K562 (cell line): ENCODE measurements at regions not wholly inside any gene's neighbourhood (a gene's known extent, or its start where the extent isn't known, plus 50 kb on each side); places are given as distances from the start of the nearest gene placed in this dataset.
"Not testable (repeated sequence)": the region's sequence is repeated elsewhere in the genome, so short reads cannot be mapped to it uniquely, and the experiment has no call there.

Experiments used
- ATAC-seq: fragments of 200-7000 bp; cut with Tn5 transposase; 3 replicates; pipeline ENCODE4 v1.9.1; 2020; ENCODE audit warnings: moderate library complexity
- BruUV-seq: library from RNA; stranded (reverse); fragments of 400-500 nt; replicated peaks from 2 replicates; lab custom pipeline; 2021; lab: Mats Ljungman, UMichigan
- CTCF ChIA-PET: fragments of 300-600 bp; formaldehyde crosslinking; extraction: SDS; loops from one replicate; lab custom pipeline; 2021; ENCODE audit warnings: low intra/inter-chr PET ratio; lab: Yijun Ruan, JAX
- POLR2A ChIA-PET: fragments of 300-600, 350-650 bp; sonication (Branson Sonifier 250); formaldehyde crosslinking; extraction: SDS; loops from one replicate; lab custom pipeline; 2021; ENCODE audit warnings: antibody characterized with exemption, inconsistent platforms; lab: Yijun Ruan, JAX
- DNase-seq, 4 experiments: peaks; one replicate each; pipeline versions ENCODE4 v3.0.0 to v3.0.0-alpha.2; 2011 to 2018; ENCODE audit warnings: low spot score in 3 of 4, mixed read lengths in 3 of 4; ENCODE audit errors: extremely low read depth in 1 of 4
- FAIRE-seq: peaks from 2 replicates; lab custom pipeline; 2011; peaks lifted over from hg19 to GRCh38; lab: Jason Lieb, UNC
- H2AFZ ChIP-seq: 2 replicates; pipeline ENCODE4 v1.6.0; 2011; ENCODE audit warnings: low read depth, low read length, control low read depth, inconsistent platforms
- H3K27ac ChIP-seq: fragments of 200-600 bp; 3 replicates; pipeline ENCODE4 v1.8.0; 2011; ENCODE audit warnings: low read depth, mild to moderate bottlenecking, control low read depth, inconsistent platforms, low read length, moderate library complexity, mixed read lengths; ENCODE audit errors: extremely low read depth
- H3K27me3 ChIP-seq, 2 experiments: fragments of 300-600 bp in 1 of 2; 2 replicates in 1 of 2; 3 replicates in 1 of 2; pipeline versions ENCODE4 v1.6.0 to v1.8.0; 2011; ENCODE audit warnings: inconsistent platforms in 2 of 2, low read length in 2 of 2, mild to moderate bottlenecking in 1 of 2, mixed read lengths in 1 of 2, moderate library complexity in 1 of 2; ENCODE audit not compliant: control insufficient read depth in 2 of 2, insufficient read depth in 2 of 2
- H3K36me3 ChIP-seq: fragments of 300-600 bp; 3 replicates; pipeline ENCODE4 v1.8.0; 2011; ENCODE audit warnings: mild to moderate bottlenecking, low read length, inconsistent platforms; ENCODE audit not compliant: control insufficient read depth, insufficient read depth
- H3K4me1 ChIP-seq, 2 experiments: fragments of 200-600 bp in 1 of 2; replicated peaks in 1 of 2; 2 replicates in 1 of 2; 3 replicates in 1 of 2; pipeline versions ENCODE4 v1.5.1 to v1.8.0; 2011; ENCODE audit warnings: inconsistent platforms in 2 of 2, low read length in 2 of 2, mild to moderate bottlenecking in 1 of 2, mixed read lengths in 1 of 2, moderate library complexity in 1 of 2; ENCODE audit not compliant: control insufficient read depth in 2 of 2, insufficient read depth in 2 of 2
- H3K4me2 ChIP-seq: 2 replicates; pipeline ENCODE4 v1.6.1; 2011; ENCODE audit warnings: low read length, control low read depth, inconsistent platforms, mixed read lengths; ENCODE audit not compliant: insufficient read depth
- H3K4me3 ChIP-seq: fragments of 200-600 bp; sonication (generic), shearing (Covaris generic); 2 replicates; pipeline ENCODE4 v1.5.1; 2016; ENCODE audit warnings: control low read depth, inconsistent platforms
- H3K79me2 ChIP-seq: fragments of 200-600 bp; 3 replicates; pipeline ENCODE4 v1.8.0; 2011; ENCODE audit warnings: low read length, inconsistent platforms; ENCODE audit not compliant: control insufficient read depth, insufficient read depth
- H3K9ac ChIP-seq, 2 experiments: 2 replicates each; pipeline versions ENCODE4 v1.6.0 to v1.6.1; 2011; ENCODE audit warnings: low read depth in 2 of 2, low read length in 2 of 2, control low read depth in 1 of 2, inconsistent platforms in 1 of 2, mild to moderate bottlenecking in 1 of 2, mixed read lengths in 1 of 2; ENCODE audit not compliant: insufficient read depth in 1 of 2
- H3K9me1 ChIP-seq: one replicate; pipeline ENCODE4 v1.6.0; 2011; ENCODE audit warnings: inconsistent platforms, mild to moderate bottlenecking, low read length, moderate library complexity; ENCODE audit not compliant: control insufficient read depth, insufficient read depth
- H3K9me3 ChIP-seq: replicated peaks from 2 replicates; pipeline ENCODE4 v1.5.1; 2011; ENCODE audit warnings: low read depth, low read length, inconsistent platforms; ENCODE audit not compliant: control insufficient read depth, insufficient read depth
- H4K20me1 ChIP-seq: replicated peaks from 2 replicates; pipeline ENCODE4 v1.6.1; 2011; ENCODE audit warnings: low read length, inconsistent platforms, mixed read lengths; ENCODE audit not compliant: control insufficient read depth, insufficient read depth
- CEBPB ChIP-seq: fragments of 450-650 bp; IDR thresholded peaks from 2 replicates; pipeline ENCODE4 v1.6.1; 2016; ENCODE audit warnings: missing genetic modification characterization, missing compliant biosample characterization
- CEBPG ChIP-seq, 3 experiments: fragments of 200-800 bp in 1 of 3; sonication (Bioruptor generic) in 1 of 3; sonication (generic) in 1 of 3; formaldehyde crosslinking in 1 of 3; IDR thresholded peaks in 2 of 3; conservative IDR thresholded peaks in 1 of 3; 2 replicates each; pipeline versions ENCODE4 v1.6.1 to v1.8.0; 2016 to 2022; ENCODE audit warnings: missing compliant biosample characterization in 2 of 3, missing genetic modification characterization in 2 of 3, mild to moderate bottlenecking in 1 of 3, missing genetic modification reagents in 1 of 3
- FOXM1 ChIP-seq, 2 experiments: fragments of 450-650 bp in 1 of 2; sonication (generic) in 1 of 2; formaldehyde crosslinking in 1 of 2; IDR thresholded peaks; 2 replicates each; pipeline versions ENCODE4 v1.6.1 to v1.9.0; 2017 to 2022; ENCODE audit warnings: low read depth in 2 of 2, mild to moderate bottlenecking in 2 of 2, missing genetic modification reagents in 1 of 2, moderate library complexity in 1 of 2
- NR0B1 ChIP-seq: fragments of 450-650 bp; IDR thresholded peaks from one replicate; pipeline ENCODE4 v1.6.1; 2018; ENCODE audit warnings: mild to moderate bottlenecking, moderate library complexity; ENCODE audit not compliant: partially characterized antibody
- RAD51 ChIP-seq: fragments of 450-650 bp; IDR thresholded peaks from 2 replicates; pipeline ENCODE4 v1.7.1; 2016; ENCODE audit warnings: low read depth, mild to moderate bottlenecking, borderline replicate concordance
- ZNF146 ChIP-seq: IDR thresholded peaks from one replicate; pipeline ENCODE4 v1.6.1; 2018; ENCODE audit warnings: missing compliant biosample characterization; ENCODE audit not compliant: unreplicated experiment
- ZNF280A ChIP-seq: fragments of 450-650 bp; IDR thresholded peaks from 2 replicates; pipeline ENCODE4 v1.6.1; 2018; ENCODE audit warnings: mild to moderate bottlenecking, low read depth; ENCODE audit not compliant: partially characterized antibody
- WGBS: fragments of 100-300 bp; shearing (Covaris generic); methylation state at CpG from one replicate; pipeline ENCODE4 v1.1.6; 2016; ENCODE audit warnings: low coverage, mixed read lengths; ENCODE audit not compliant: insufficient coverage; ENCODE audit errors: missing lambda C conversion rate; 5-methylcytosine and 5-hydroxymethylcytosine counted together
- in situ Hi-C: fragments of 300-500 bp; cut with MboI; formaldehyde crosslinking; loops from 4 replicates; pipeline ENCODE4 v1.15.0; 2018; ENCODE audit warnings: inconsistent platforms, mixed read lengths
- intact Hi-C: fragments of 100-400 bp; cut with micrococcal nuclease; formaldehyde crosslinking; loops from 2 replicates; pipeline ENCODE4 v1.14.2; 2022

GRCh38 chr2:32879943-32880342 lies 66.8 kb upstream of the LTBP1 start:
- H3K4me3 ChIP-seq, in situ Hi-C loops, H3K9ac ChIP-seq, DNase-seq, H3K36me3 ChIP-seq, H3K27me3 ChIP-seq, POLR2A ChIA-PET, FAIRE-seq, H2AFZ ChIP-seq, H3K4me1 ChIP-seq, intact Hi-C loops, CTCF ChIA-PET, H4K20me1 ChIP-seq, H3K9me3 ChIP-seq, ATAC-seq, H3K27ac ChIP-seq, BruUV-seq, H3K4me2 ChIP-seq, H3K9me1 ChIP-seq, H3K79me2 ChIP-seq: not testable (repeated sequence)
- 24% methylated on average over 4 of the region's 7 CpGs for WGBS
- TF ChIP-seq ZNF146 (CRISPR knock-in tag), result peak; percentile 76
- TF ChIP-seq, all 486 proteins: peak for 1; not testable (repeated sequence) for 485

GRCh38 chr2:32882816-32883810 lies 63.6 kb upstream of the LTBP1 start:
- H2AFZ ChIP-seq, result peak overlapping the region; percentile 28; the same call in 1 of the 2 replicates
- peaks cover 0 to 2% of the 10 kb centered on the region in 2 experiments; a peak in 1 of 5 replicates for H3K4me1 ChIP-seq
- DNase-seq (no peak), FAIRE-seq (peak; percentile 46), ATAC-seq (peak; percentile 50)
- no peaks in the 10 kb centered on the region; the same call in 1 of the 2 replicates for H3K9me3 ChIP-seq
- in situ Hi-C loops, result no loop called here
- intact Hi-C loops, result no loop called here
- H4K20me1 ChIP-seq, result no peaks in the 10 kb centered on the region
- TF ChIP-seq FOXM1 (IDR thresholded peaks at IDR 0.05; ENCODE audit: low read depth), result no peak
- TF ChIP-seq FOXM1 (CRISPR knock-in tag; IDR thresholded peaks at IDR 0.05; ENCODE audit: low read depth), result no peak
- no peak for TF ChIP-seq NR0B1
- TF ChIP-seq CEBPB (tag), result peak; percentile 66
- no peak for TF ChIP-seq CEBPG (CRISPR knock-in tag; IDR thresholded peaks at IDR 0.05)
- peak; percentile 31 to 39; a peak in 2 of 4 replicates for TF ChIP-seq CEBPG (tag; conservative IDR thresholded peaks at IDR 0.05 in 1 of 2, IDR thresholded peaks at IDR 0.05 in 1 of 2)
- TF ChIP-seq RAD51, result no peak
- TF ChIP-seq ZNF280A, result no peak
- CTCF ChIA-PET, result no interaction called here
- no peak overlapping the region for H3K4me2 ChIP-seq
- H3K36me3 ChIP-seq, result no peaks in the 10 kb centered on the region
- no peaks in the 10 kb centered on the region for H3K9me1 ChIP-seq
- POLR2A ChIA-PET, result interaction anchor here (1.3 to 1.4 kb wide), 2 partner anchors 9 to 19 kb away, joined by 4 read pairs; no protein-coding TSS in a partner anchor
- WGBS, result 27% methylated on average over 9 of the region's 10 CpGs
- no peaks in the 10 kb centered on the region for H3K79me2 ChIP-seq
- no peak overlapping the region for H3K27ac ChIP-seq
- H3K27me3 ChIP-seq, result peaks cover 0 to 3% of the 10 kb centered on the region in 2 experiments; a peak in 2 of 5 replicates
- BruUV-seq, result no TSS peak
- no peak overlapping the region for H3K4me3 ChIP-seq
- H3K9ac ChIP-seq, result no peak overlapping the region
